ENCODE measurements at regions not wholly inside any gene's neighbourhood (a gene's known extent, or its start where the extent isn't known, plus 50 kb on each side); places are given as distances from the start of the nearest gene placed in this dataset.

DNA sequence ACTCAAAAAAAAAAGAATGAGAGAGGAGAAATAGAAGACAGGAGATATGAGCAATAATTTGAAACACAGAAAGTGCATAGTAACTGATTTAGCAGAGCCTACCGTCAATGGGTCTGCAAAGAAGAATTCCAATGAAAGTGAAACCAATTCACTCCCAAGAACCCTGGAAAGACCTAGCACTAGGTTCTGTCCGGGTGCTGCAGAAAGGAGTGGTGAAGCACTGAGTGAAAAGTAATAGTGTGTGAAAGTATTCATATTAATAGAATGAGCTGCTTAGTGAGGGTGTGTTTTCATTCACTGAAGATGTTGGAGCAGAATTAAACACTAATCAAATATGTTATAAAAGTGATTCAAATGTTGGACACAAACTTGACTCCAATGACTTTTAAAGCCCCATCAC lies 51.3 kb upstream of the SLC30A5 start:
- no peak overlapping the region for H3K27ac ChIP-seq
- H3K9ac ChIP-seq = no peak overlapping the region
- no peak overlapping the region for H3K4me2 ChIP-seq
- H3K4me1 ChIP-seq = no peaks in the 10 kb centered on the region
- no peaks in the 10 kb centered on the region for H3K9me3 ChIP-seq
- H3K36me3 ChIP-seq = no peaks in the 10 kb centered on the region
- no peak overlapping the region for H3K4me3 ChIP-seq
- no peaks in the 10 kb centered on the region for H4K20me1 ChIP-seq
- no peak for TF ChIP-seq Cebpa-rat (IDR thresholded peaks at IDR 0.05)
- no peaks in the 10 kb centered on the region for H3K27me3 ChIP-seq

DNA sequence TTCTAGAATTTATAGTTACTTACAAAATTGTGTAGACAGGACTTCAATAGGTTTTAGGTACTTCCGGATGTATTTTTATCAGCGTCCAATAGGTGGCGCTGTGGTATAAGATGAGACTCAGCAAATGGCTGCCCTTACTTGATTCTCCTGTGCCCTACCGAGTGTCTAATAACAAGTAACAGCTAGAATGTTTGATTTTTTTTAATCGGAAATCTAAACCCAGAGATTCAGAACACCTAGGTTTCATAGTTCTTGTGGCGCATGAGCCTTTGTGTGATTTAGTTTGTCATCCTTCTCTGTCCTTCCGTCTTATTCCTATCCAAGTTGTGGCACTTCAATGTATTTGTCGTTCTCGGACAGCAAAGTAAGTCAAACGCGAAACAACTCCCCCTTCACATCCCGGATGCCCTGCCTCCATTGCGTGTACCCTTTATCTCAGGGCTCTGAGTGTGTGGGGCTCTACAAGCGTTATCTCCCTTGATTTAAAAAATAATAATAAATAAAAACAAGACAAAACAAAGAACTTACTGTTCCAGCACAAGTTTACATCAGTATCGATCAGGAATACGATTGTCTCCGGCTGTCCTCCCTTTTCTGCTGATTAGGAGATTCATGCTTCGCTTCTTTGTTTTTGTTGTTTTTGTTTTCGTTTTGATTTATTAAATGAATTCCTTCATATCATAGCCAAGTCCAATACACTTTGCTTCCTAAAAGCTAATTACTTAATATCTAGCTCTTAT lies 50.7 kb upstream of the SLC30A5 start:
- H3K4me1 ChIP-seq = no peaks in the 10 kb centered on the region
- H3K27me3 ChIP-seq = no peaks in the 10 kb centered on the region
- no peaks in the 10 kb centered on the region for H4K20me1 ChIP-seq
- H3K36me3 ChIP-seq = no peaks in the 10 kb centered on the region
- H3K4me2 ChIP-seq = peak overlapping the region; percentile 53
- H3K9ac ChIP-seq = peak overlapping the region; percentile 42; the same call in 1 of the 2 replicates
- H3K9me3 ChIP-seq = no peaks in the 10 kb centered on the region
- no peak for TF ChIP-seq Cebpa-rat (IDR thresholded peaks at IDR 0.05)
- H3K4me3 ChIP-seq = peak overlapping the region; percentile 57
- peak overlapping the region; percentile 32; the same call in 1 of the 2 replicates for H3K27ac ChIP-seq

GRCh38 chr5:69043655-69043996 lies 50.2 kb upstream of the SLC30A5 start:
- Histone ChIP-seq H3K36me3 (no peaks in the 10 kb centered on the region), H3K27ac (no peak overlapping the region), H3K4me2 (peak overlapping the region; percentile 53), H3K9me3 (no peaks in the 10 kb centered on the region), H3K9ac (no peak overlapping the region), H4K20me1 (no peaks in the 10 kb centered on the region), H3K4me1 (no peaks in the 10 kb centered on the region), H3K4me3 (no peak overlapping the region), H3K27me3 (no peaks in the 10 kb centered on the region)
- TF ChIP-seq Cebpa-rat (IDR thresholded peaks at IDR 0.05) = no peak
